Spleen (tissue), 7 donors: ENCODE measurements at regions not wholly inside any gene's neighbourhood (a gene's known extent, or its start where the extent isn't known, plus 50 kb on each side); places are given as distances from the start of the nearest gene placed in this dataset.

Experiments used
- CTCF ChIP-seq, 11 experiments: fragments of 200-600 bp in 7 of 11; fragments of 450-650 bp in 4 of 11; sonication (generic) in 4 of 11; IDR thresholded peaks in 8 of 11; conservative IDR thresholded peaks in 3 of 11; 1 replicate in 7 of 11; 2 replicates in 4 of 11; pipeline versions ENCODE4 v1.4.0 to v1.8.0; 2016 to 2021; ENCODE audit warnings: antibody characterized with exemption in 11 of 11, inconsistent platforms in 4 of 11, mild to moderate bottlenecking in 1 of 11
- POLR2A ChIP-seq, 3 donors: fragments of 450-650 bp; IDR thresholded peaks; one replicate each; pipeline ENCODE4 v1.5.1; 2017; ENCODE audit warnings: antibody characterized with exemption in 3 of 3, mild to moderate bottlenecking in 1 of 3
- POLR2AphosphoS5 ChIP-seq, 3 donors: sonication (generic); formaldehyde crosslinking; IDR thresholded peaks; one replicate each; pipeline ENCODE4 v1.5.1; 2017; ENCODE audit warnings: antibody characterized with exemption in 3 of 3
- donor health status: DM: no; HTN: no; CAD: no; lungs with moderate emphysema.
- donor health status: DM: no; HTN: no; CAD: no.
- donor health status: DM: no; HTN: no; CAD: no.

- TF ChIP-seq POLR2AphosphoS5 (IDR thresholded peaks at IDR 0.05) (peak; percentile 53 to 81 (median 76)), CTCF (IDR thresholded peaks at IDR 0.05 in 8 of 11, conservative IDR thresholded peaks at IDR 0.05 in 3 of 11) (no peak), POLR2A (IDR thresholded peaks at IDR 0.05) (peak in 1 of 3 donors; percentile 9)
Observed at GRCh38 chr14:104316121-104316722, 177.8 kb downstream of the KIF26A start.
